ENCODE measurements at regions not wholly inside any gene's neighbourhood (a gene's known extent, or its start where the extent isn't known, plus 50 kb on each side); places are given as distances from the start of the nearest gene placed in this dataset.

- no peak for FAIRE-seq
- ChIA-PET CTCF (interaction anchor here (1.2 to 1.7 kb wide), 2 partner anchors 27 to 95 kb away, joined by 4 read pairs; no protein-coding TSS in a partner anchor), POLR2A (no interaction called here)
- no peaks in the 10 kb centered on the region for H3K4me1 ChIP-seq (ENCODE audit: control insufficient read depth, extremely low read depth, insufficient read depth, low read length)
- H3K9ac ChIP-seq (replicated peaks; ENCODE audit: extremely low read depth, insufficient read depth, low read length) = no peak overlapping the region
- H3K27ac ChIP-seq (ENCODE audit: insufficient read depth, low read depth, low read length) = no peak overlapping the region
- no peak for DNase-seq (ENCODE audit: low read depth, low spot score)
- TF ChIP-seq POLR2A (IDR thresholded peaks at IDR 0.05; ENCODE audit: low read depth, low read length) = no peak
- no peak for TF ChIP-seq GATA2 (IDR thresholded peaks at IDR 0.05; ENCODE audit: insufficient read depth, insufficient read length, low read depth, low read length)
- TF ChIP-seq MYC (IDR thresholded peaks at IDR 0.05; ENCODE audit: low read depth, low read length) = no peak
- TF ChIP-seq JUN (IDR thresholded peaks at IDR 0.05; ENCODE audit: borderline replicate concordance, insufficient read depth, insufficient read length, low read depth) = no peak
- TF ChIP-seq EZH2 (IDR thresholded peaks at IDR 0.05; ENCODE audit: borderline replicate concordance, low read depth, low read length, severe bottlenecking) = no peak
- TF ChIP-seq, protein P1, sequence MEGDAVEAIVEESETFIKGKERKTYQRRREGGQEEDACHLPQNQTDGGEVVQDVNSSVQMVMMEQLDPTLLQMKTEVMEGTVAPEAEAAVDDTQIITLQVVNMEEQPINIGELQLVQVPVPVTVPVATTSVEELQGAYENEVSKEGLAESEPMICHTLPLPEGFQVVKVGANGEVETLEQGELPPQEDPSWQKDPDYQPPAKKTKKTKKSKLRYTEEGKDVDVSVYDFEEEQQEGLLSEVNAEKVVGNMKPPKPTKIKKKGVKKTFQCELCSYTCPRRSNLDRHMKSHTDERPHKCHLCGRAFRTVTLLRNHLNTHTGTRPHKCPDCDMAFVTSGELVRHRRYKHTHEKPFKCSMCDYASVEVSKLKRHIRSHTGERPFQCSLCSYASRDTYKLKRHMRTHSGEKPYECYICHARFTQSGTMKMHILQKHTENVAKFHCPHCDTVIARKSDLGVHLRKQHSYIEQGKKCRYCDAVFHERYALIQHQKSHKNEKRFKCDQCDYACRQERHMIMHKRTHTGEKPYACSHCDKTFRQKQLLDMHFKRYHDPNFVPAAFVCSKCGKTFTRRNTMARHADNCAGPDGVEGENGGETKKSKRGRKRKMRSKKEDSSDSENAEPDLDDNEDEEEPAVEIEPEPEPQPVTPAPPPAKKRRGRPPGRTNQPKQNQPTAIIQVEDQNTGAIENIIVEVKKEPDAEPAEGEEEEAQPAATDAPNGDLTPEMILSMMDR (IDR thresholded peaks at IDR 0.05; ENCODE audit: extremely low read depth in 1 of 2, insufficient read depth in 1 of 2, low read depth in 1 of 2, low read length in 2 of 2) = no peak
- TF ChIP-seq MAX (IDR thresholded peaks at IDR 0.05; ENCODE audit: insufficient read depth, insufficient read length) = no peak
- TF ChIP-seq FOS (IDR thresholded peaks at IDR 0.05; ENCODE audit: borderline replicate concordance, insufficient read depth, low read length) = no peak
- TF ChIP-seq POLR2AphosphoS5 (IDR thresholded peaks at IDR 0.05; ENCODE audit: insufficient read depth, low read depth, low read length) = no peak
- no peaks in the 10 kb centered on the region for H3K9me1 ChIP-seq (replicated peaks; ENCODE audit: control insufficient read depth, extremely low read depth, insufficient read depth, low read length)
- no peak overlapping the region for H2AFZ ChIP-seq (ENCODE audit: low read depth, low read length)
- H4K20me1 ChIP-seq (replicated peaks; ENCODE audit: control insufficient read depth, extremely low read depth, insufficient read depth, low read length) = no peaks in the 10 kb centered on the region
- no peaks in the 10 kb centered on the region for H3K36me3 ChIP-seq (ENCODE audit: control insufficient read depth in 2 of 2, extremely low read depth in 1 of 2, insufficient read depth in 2 of 2, low read length in 2 of 2)
- dilution Hi-C loops (cut with MboI; ENCODE audit: extremely low pct_ligation_motif_present, low sequenced_read_pairs) = no loop called here
- no peak overlapping the region for H3K4me2 ChIP-seq (ENCODE audit: insufficient read depth, low read length)
- no peak overlapping the region for H3K4me3 ChIP-seq (replicated peaks in 1 of 3; ENCODE audit: insufficient read depth in 1 of 3, low read depth in 1 of 3, low read length in 3 of 3)
- no peaks in the 10 kb centered on the region for H3K79me2 ChIP-seq (ENCODE audit: control insufficient read depth, insufficient read depth, low read length)
- intact Hi-C loops (cut with micrococcal nuclease) = no loop called here
- peaks cover 2 to 29% of the 10 kb centered on the region in 2 experiments for H3K27me3 ChIP-seq (ENCODE audit: control insufficient read depth in 2 of 2, insufficient read depth in 2 of 2, low read length in 2 of 2)
- no peaks in the 10 kb centered on the region for H3K9me3 ChIP-seq (replicated peaks; ENCODE audit: control insufficient read depth, insufficient read depth, low read length)
- BruUV-seq (replicated peaks) = no TSS peak
Measured at GRCh38 chr4:138843616-138844015, 172.0 kb upstream of the NOCT start.
